Stimulated activated CD4-positive, alpha-beta T cell treated with anti-CD3 and anti-CD28 coated beads, Interleukin-15, amount 100 ng/mL, for 48 hours (primary cell): ENCODE measurements at regions not wholly inside any gene's neighbourhood (a gene's known extent, or its start where the extent isn't known, plus 50 kb on each side); places are given as distances from the start of the nearest gene placed in this dataset.
A peak's percentile ranks its signal among the peaks of the same experiment; 100 is the strongest.
"Not testable (repeated sequence)": the region's sequence is repeated elsewhere in the genome, so short reads cannot be mapped to it uniquely, and the experiment has no call there.

ENCODE experiments used
- DNase-seq, 2 donors: peaks; one replicate each; pipeline ENCODE4 v3.0.0-alpha.2; 2020; ENCODE audit warnings: low read depth in 2 of 2

DNA sequence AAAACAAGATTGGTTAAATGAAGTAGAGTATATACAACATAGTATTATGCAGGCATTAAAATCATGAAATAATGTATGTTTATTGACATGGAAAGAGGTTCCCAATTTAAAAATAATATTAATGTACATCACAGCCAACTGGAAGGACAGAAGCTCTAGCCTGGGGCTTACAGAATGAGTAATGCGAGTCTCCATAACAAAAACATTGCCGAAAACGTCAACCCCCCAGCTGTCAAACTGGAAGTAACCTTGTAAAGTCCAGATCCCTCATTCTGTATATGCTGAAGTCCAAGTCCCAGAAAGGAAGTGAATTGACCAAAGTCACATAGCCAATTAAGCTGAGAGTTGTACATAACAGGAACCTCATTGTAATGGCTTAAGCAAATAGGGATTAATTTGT, 128.7 kb upstream of the ECI2 start:
- no peak for DNase-seq

DNA sequence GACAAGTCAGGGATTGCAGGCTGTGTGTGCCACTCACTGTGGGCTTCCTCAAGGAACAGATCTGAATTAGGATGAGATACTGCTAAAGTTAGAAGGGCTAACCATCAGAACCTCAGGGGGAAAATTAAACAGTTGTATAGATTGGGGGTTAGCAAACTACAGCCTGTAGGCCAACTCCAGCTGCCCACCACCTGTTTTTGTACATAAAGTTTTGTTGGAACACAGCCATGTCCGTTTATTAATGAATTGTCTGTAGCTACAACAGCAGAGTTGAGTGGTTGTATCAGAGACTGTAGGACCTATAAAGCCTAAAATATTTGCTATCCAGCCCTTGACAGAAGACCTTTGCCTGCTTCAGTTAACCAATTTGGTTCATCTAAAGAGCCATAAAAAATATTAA, 127.2 kb upstream of the ECI2 start:
- DNase-seq: no peak

DNA sequence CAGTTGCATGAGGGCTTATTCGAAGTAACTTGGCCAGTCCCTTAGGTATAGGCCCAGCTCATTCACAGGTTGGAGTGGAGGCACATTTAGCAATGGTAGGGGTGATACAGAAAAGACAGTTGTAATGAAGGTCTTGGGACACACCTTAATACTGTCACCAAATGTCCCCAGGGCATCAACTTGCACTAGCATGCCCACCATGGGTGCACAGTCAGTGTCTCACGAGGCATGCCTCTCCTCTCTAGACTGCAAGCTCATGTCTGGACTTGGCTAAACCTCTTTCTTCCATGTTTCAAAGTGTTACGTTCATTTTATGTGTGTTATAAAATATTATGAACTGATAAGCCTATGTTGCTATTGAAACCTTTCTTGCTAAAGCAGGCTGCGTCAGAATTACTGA, 124.0 kb upstream of the ECI2 start:
- no peak for DNase-seq

DNA sequence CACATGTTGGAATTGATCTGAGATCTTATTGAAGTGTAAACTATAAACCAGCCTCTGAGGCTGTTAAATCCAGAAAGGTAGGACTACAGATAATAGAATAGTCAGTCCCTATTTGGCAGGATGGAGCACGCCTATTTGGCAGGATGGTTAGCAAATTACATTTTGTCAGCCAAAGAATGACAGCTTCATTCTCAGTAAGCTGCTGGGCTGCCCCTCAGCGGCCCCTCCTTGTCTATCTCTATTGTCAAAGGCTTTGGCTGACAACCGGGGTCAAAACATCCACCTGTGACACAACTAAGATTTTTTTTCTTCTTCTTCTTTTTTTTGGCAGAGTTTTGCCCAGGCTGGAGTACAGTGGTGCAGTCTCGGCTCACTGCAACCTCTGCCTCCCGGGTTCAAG, 123.4 kb upstream of the ECI2 start:
- DNase-seq: no peak

DNA sequence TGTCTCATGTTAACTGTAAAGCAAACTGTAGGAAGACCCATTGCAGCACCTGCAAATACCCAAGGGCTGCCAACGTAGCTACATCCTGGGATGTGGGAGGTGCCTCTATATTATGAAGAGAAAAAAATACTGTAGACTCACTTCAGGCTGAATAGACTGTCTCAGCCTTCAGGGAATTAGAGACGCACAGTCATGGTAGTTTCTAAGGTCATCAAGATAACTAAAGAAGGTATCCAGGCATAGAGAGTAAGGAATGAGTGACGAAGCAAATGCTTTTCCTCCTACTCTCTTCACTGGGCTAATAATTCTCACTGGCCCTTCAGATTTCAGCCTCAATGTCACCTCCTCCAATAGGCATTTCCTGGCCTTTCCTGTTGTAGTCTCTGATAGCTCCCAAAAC, 121.6 kb upstream of the ECI2 start:
- DNase-seq: no peak

DNA sequence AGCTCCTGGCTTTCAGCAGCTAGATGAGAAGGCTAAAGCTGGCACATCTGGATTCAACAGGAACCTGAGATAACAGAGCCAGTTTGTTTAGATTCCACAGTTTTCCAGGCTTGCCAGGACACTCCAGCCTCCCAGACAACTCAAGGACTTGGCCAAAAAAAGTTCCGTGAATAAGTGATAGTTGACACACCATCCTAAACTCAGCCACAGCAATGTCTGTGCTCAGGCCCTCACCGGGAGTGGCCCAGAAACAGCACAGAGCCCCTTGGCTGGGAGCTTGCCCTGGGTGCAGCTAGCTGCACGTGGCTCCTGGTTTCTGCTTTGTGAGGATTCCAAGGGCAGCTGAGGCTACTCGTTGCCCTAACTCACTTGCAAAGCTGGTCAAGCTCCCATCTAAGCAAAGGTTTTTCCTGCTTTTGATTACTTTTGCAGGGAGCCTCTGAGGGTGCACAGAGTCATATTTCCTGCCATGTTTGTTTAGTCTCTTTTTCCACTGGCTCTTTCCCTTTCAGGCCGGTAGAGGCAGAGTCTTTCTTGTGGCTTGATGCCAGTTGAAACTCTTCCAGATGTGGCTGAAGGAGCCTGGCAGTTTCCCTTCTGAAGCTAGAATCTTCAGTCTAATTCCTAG, 118.3 kb upstream of the ECI2 start:
- no peak for DNase-seq

DNA sequence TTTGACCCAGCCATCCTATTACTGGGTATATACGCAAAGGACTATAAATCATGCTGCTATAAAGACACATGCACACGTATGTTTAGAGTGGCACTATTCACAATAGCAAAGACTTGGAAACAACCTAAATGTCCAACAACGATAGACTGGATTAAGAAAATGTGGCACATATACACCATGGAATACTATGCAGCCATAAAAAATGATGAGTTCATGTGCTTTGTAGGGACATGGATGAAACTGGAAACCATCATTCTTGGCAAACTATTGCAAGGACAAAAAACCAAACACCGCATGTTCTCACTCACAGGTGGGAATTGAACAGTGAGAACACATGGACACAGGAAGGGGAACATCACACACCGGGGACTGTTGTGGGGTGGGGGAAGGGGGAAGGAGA, 117.1 kb upstream of the ECI2 start:
- DNase-seq: not testable (repeated sequence)

DNA sequence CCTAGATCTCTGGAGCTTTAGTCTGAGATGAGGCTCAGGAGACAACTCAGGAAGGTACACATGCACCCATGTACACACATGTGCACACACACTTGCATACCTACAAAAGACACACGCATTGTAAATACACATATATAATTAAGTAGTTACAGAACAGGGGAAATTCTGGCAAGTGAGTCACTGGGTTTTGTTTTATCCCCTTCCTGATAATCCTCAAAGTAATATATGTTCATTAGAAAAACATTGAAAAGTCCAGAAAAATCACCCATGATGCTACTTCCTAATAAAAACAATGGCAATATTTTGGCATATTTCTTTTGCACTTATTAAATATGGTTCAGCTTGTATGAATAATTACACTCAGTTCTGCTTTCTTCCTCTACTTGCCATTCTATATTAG, 115.3 kb upstream of the ECI2 start:
- DNase-seq: no peak

DNA sequence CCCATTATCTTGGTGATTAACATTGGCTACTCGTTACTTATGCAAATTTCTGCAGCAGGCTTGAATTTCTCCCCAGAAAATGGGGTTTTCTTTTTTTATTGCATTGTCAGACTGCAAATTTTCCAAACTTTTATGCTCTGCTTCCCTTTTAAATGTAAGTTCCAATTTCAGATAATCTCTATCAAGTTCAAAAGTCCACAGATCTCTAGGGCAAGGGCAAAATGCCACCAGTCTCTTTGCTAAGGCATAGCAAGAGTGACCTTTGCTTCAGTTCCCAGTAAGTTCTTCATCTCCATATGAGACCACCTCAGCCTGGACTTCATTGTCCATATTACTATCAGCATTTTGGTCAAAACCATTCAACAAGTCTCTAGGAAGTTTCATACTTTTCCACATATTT, 108.5 kb upstream of the ECI2 start:
- DNase-seq: not testable (repeated sequence)

DNA sequence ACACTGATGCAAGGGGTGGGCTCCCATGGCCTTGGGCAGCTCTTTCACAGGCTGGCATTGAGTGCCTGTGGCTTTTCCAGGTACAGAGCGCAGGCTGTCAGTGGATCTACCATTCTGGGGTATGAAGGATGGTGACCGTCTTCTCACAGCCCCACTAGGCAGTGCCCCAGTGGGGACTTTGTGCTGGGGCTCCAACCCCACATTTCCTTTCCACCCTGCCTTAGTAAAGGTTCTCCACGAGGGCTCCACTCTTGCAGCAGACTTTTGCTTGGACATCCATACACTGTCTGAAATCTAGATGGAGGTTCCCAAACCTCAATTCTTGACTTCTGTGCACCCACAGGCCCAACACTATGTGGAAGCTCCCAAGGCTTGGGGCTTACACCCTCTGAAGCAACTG, 107.9 kb upstream of the ECI2 start:
- DNase-seq: no peak

DNA sequence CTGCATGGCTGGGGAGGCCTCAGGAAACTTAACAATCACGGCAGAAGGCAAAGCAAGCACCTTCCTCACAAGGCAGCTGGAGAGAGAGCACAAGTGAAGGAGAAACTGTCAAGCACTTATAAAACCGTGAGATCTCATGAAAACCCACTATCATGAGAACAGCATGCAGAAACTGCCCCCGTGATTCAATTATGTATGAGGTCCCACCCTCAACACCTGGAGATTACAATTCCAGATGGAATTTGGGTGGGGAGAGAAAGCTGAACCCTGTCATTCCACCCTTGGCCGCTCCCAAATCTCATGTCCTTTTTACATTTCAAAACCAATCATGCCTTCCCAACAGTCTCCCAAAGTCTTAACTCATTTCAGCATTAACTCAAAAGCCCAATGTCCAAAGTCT, 107.2 kb upstream of the ECI2 start:
- DNase-seq: no peak

DNA sequence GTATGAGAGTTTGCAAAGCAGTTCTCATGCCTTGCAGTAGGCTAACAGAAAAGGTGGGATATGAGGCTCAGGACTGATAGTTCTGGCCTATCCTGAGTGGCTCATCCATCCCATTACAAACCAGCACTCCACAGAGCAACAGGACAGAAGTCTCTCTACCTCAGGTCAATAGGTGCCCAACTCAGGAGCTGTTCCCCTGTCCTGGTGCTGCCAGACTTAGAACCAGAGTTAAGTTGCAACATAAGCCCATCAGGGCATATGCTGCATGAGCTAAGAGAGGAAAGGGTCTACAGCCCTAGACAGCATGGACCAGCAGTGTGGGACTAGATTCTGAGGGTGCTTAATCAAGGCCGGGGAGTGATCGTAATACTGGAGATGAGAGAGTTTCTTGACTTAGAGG, 104.8 kb upstream of the ECI2 start:
- no peak for DNase-seq

DNA sequence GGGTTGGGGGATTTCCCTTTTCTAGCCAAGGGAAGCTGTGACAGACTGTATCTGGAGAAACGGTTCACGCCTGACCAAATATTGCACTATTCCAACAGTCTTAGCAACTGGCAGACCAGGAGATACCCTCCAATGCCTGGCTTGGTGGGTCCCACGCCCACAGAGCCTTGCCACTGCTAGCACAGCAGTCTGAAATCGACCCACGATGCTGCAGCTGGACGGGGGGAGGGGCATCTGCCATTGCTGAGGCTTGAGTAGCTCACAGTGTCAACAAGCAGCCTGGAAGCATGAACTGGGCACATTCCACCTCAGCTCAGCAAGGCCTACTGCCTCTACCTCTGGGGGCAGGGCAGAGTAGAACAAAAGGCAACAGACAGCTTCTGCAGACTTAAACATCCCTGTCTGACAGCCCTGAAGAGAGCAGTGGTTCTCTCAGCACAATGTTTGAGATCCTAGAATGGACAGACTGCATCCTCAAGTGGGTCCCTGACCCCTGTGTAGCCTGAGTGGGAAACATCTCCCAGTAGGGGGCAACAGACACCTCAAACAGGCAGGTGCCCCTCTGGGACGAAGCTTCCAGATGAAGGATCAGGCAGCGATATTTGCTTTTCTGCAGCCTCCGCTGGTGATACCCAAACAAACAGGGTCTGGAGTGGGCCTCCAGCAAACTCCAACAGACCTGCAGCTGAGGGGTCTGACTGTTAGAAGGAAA, 89.9 kb upstream of the ECI2 start:
- no peak for DNase-seq

DNA sequence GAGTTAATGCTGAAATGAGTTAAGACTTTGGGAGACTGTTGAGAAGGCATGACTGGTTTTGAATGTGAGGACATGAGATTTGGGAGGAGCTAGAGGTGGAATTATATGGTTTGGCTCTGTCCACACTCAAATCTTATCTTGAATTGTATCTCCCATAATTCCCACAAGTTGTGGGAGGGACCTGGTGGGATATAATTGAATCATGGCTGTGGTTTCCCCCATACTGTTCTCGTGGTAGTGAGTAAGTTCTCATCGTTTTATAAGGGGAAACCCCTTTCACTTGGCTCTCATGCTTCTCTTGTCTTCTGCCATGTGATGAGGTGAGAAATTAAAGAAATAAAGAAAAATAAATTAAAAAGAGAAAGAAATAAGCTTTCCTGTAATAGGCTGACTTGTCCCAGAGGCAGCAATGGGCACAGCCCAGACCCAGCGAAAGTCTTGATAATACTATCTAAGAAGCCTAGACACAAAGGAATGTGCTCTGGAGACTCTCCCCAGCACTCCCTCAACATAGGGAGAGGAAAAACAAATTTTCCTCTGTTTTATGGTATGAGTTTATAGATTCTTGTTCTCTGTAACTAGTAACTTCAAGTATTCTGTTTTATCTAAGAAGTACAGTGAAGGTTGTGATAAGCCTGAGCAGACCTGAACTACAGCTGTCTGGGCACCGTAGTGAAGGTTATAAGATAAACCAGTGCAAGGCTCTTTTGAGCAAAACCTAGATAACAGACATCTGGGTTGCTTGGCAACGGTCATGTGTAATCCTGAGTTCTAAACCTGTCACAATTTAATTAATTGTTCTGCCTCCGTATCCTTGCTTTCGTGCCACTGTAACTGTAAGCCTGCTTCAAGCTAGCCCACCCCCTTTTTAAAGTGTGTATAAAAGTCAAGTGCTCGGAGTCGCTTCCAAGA, 88.9 kb upstream of the ECI2 start:
- no peak for DNase-seq

DNA sequence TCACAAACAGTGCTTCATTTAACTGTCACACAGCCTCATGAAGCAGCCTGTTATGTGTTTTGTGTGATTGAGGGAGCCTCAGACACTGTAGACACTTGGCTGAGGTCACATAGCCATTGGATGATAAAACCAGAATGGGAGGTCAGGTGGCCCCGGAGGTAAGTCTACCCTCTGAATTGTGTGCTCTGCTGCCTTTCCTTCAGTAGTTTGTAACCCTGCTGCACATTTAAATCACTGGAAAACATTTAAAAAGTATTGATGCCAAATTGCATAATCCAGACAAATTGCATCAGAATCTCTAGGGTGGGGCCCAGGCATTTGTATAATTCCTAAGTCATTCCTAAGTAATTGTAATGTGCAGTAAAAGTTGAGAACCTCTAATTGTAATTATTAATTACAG, 85.2 kb upstream of the ECI2 start:
- no peak for DNase-seq

DNA sequence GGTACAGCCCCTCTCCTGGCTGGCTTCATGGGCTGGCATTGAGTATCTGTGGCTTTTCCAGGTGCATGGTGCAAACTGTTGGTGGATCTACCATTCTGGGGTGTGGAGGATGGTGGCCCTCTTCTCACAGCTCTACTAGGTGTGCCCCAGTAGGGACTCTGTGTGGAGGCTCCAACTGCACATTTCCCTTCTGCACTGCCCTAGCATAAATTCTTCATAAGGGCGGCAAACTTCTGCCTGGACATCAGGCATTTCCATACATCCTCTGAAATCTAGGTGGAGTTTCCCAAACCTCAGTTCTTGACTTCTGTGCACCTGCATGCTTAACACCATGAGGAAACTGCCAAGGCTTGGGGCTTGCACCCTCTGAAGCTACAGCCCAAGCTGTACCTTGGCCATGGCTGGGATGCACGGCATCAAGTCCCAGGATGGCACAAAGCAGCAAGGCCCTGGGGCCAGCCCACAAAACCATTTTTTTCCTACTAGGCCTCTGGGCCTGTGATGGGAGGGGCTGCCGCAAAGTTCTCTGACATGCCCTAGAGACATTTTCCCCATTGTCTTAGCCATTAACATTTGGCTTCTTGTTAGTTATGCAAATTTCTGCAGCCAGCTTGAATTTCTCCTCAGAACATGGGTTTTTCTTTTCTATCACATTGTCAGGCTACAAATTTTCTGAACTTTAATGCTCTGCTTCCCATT, 83.4 kb upstream of the ECI2 start:
- DNase-seq: not testable (repeated sequence)

DNA sequence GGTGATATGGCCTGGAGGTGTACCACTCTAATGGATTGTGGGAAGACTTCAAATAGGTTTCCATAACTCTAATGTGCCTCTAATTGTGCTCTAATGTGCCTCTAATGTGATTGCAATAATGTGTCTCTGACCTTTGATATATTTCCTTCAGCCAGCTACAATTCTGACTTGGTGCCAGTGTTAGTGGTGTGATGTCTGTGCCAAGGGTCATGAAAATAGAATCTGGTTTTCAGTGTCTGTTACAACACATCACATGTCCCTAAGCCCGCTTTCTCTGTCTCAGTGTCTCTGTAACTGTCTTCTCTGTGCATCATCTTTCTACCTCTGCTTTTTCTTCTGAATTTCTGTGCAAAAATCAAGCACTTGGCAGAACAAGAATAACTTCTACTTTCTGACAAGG, 77.2 kb upstream of the ECI2 start:
- DNase-seq: no peak

DNA sequence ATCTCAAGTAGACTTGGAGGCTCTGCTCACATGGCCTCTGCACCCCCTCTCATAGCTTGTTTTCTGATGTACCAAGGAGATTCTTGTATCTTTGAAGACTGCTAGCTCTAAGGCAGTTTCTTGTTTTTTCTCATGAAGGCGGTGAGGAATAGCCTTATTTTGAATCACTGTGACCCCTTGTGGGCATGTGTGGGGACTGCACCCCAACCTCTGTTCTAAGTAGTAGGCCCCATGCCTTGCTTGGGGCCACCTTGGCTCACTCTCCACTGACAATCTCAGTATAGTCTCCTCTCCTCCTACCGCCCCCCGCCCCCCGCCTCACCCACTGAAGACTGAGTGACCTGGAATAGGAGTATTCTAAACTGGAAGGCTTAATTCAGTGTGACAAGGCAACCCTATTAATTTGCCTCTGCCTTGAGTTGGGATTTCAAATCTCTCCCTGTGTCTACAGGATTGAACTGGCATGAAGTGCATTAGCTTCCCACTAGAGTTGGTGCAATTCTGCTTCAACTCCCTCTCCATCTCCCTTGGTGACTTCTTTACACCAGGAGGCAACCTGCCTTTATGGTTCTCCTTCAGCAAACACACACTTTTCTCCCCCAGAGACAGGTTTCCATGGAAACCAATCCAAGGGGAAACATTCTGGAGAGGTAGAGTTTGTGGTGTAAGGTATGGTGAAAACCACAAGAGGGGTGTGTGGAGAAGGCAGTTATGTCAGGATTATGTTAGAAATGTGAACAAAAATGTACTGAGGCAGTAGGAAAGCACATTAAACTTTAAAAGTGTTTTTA, 75.4 kb upstream of the ECI2 start:
- DNase-seq: peak; percentile 36 to 60

DNA sequence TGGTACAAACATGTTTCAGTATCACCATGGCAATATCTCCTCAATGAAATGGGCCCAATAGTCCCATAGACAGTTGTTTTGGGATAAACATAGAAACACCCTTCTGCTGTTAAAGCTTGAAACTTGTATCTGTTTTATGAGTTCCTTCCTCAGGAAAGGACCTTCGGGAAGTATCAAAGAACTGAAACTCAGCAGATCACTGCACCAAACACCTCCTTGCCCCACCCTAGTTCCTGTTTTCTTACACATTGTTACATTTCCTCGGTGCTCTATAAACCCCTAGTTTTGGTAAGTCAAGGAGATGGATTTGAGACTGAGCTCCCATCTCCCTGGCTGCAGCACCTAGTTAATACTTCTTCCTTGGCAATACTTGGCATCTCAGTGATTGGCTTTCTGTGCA, 73.8 kb upstream of the ECI2 start:
- no peak for DNase-seq

DNA sequence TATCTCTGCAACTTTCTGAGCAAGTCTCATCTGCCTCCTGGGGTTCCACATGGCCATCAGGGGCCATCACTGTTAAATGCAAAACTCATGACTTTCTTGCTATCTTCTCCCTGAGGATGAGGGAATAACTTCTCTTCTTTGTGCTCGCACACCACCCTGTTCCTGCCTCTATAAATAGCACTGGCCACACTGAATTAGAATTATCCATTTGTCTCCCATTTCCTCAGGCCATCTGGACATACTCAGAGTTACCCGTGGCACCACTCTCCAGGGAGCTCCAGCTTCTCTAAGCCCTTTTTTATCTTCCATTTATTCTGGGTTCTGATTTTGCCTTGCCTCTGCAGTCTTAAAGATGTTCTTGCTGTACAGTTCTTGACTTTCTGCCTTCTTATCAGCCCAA, 72.8 kb upstream of the ECI2 start:
- DNase-seq: no peak

DNA sequence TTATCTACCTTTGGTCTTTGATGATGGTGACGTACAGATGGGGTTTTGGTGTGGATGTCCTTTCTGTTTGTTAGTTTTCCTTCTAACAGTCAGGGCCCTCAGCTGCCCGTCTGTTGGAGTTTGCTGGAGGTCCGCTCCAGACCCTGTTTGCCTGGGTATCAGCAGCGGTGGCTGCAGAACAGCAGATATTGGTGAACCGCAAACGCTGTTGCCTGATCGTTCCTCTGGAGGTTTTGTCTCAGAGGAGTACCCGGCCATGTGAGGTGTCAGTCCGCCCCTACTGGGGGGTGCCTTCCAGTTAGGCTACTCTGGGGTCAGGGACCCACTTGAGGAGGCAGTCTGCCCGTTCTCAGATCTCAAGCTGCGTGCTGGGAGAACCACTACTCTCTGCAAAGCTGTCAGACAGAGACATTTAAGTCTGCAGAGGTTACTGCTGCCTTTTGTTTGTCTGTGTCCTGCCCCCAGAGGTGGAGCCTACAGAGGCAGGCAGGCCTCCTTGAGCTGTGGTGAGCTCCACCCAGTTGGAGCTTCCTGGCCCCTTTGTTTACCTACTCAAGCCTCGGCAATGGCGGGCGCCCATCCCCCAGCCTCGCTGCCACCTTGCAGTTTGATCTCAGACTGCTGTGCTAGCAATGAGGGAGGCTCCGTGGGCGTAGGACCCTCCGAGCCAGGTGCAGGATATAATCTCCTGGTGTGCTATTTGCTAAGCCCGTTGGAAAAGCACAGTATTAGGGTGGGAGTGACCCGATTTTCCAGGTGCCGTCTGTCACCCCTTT, 68.5 kb upstream of the ECI2 start:
- not testable (repeated sequence) for DNase-seq
